ENCODE measurements at regions not wholly inside any gene's neighbourhood (a gene's known extent, or its start where the extent isn't known, plus 50 kb on each side); places are given as distances from the start of the nearest gene placed in this dataset.
"Not testable (repeated sequence)": the region's sequence is repeated elsewhere in the genome, so short reads cannot be mapped to it uniquely, and the experiment has no call there.

DNA sequence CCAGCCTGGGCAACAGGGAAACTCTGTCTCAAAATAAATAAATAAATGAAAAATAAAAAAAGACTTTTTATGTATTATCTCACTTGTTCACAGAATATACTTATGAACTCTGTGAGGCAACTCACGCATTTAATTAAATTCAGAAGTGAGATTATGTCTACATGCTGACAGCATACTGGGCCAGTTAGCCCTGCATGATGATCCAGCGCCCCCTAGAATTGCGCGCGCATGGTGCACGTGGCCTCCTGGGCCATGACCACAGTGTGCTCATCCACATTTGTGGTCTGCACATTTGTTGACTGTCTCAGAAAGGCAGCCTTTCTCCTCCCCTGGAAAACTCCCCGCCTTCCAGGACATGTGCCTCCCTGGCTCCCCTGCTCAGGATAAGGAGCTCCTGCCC lies 64.8 kb upstream of the METTL9 start:
- DNase-seq (ENCODE audit: low read depth, low spot score) = not testable (repeated sequence)

DNA sequence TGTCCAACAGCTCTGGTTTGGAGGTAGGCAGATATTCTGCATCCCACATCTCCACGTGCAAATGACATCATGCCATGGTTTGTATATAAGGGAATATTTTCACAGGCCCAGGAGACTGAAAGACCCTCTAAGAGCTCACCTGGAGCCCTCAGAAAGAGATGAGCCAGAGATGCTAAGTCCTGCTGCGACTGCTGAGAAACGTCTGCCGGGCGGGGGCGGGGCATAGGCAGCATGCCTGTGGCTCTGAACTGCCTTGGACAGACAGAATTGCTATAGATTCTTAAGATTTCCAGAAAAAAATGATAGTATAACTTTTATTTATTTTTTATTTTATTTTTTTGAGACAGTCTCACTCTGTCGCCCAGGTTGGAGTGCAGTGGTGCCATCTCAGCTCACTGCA lies 64.2 kb upstream of the METTL9 start:
- not testable (repeated sequence) for DNase-seq (ENCODE audit: low read depth, low spot score)

DNA sequence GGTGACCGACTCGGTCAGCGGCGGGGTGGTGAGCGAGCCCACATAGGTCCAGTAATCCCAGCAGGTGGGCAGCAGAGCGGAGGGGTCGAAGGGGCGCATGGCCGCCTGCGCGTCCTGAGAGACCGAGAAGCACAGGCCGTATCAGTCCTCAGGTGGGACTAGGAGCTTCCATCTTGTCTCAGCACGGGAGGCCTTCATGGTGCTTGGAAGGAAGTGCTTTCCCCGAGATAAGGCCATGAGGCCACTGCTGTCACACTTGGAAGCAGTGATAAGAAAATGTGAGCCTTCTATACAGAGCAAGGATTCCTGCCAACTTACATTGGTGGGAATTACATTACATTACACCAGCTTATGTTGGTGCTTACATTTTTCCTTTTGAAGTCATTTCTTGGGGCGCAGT lies 62.6 kb upstream of the METTL9 start:
- DNase-seq (ENCODE audit: low read depth, low spot score) = not testable (repeated sequence)

DNA sequence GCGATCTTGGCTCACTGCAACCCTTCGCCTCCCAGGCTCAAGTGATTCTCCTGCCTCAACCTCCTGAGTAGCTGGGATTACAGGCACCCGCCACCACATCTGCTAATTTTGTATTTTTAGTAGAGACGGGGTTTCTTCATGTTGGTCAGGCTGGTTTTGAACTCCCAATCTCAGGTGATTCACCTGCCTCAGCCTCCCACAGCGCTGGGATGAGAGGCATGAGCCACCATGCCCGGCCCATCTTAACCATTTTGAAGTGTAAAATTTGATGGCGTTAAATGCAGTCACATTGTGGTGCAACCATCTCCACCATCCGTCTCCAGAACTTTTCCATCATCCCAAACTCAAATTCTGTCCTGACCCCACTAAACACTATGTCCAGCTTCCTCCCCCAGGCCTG lies 61.8 kb upstream of the METTL9 start:
- not testable (repeated sequence) for DNase-seq (ENCODE audit: low read depth, low spot score)

DNA sequence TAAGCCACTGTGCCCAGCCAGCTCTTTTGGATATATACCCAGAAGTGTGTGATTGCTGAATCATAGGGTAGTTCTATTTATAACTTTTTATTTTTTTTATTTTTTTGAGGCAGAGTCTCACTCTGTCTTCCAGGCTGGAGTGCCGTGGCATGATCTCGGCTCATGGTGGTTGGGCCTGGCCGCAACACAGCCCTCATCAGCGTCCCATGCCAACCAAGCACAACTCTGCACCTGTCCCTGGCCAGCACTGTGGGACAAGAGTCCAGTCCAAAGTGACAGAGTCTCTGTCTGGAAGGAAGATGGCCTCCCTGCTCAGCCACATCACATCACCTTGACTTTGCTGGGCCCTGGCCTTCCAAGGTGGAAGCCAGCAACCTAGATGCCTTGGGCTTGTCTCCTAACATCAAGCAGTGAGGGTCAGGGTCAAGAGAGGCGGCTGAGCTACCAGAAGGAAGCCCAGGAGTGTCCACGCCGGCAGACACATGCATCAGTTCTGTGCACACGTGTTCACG lies 60.2 kb upstream of the METTL9 start:
- DNase-seq (ENCODE audit: low read depth, low spot score) = not testable (repeated sequence)

DNA sequence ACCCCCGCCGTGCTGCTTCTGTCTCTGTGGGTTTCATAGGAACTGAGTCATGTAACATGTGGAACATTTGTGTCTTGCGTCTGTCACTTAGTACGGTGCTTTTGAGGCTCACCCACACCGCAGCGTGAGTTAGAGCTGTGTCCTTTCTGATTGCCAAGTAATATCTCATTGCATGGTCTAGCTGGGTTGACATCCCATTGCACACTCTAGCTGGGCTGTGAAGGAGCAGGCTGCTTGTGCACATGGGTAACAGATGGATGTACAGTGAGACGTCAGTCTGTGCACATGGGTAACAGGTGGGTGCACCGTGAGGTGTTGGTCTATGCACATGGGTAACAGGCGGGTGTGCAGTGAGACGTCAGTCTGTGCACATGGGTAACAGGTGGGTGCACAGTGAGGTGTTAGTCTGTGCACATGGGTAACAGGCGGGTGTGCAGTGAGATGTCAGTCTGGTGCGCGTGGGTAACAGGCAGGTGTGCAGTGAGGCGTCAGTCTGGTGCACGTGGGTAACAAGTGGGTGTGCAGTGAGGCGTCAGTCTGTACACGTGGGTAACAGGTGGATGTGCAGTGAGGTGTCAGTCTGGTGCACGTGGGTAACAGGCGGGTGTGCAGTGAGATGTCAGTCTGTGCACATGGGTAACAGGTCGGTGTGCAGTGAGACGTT lies 58.5 kb upstream of the METTL9 start:
- not testable (repeated sequence) for DNase-seq (ENCODE audit: low read depth, low spot score)

DNA sequence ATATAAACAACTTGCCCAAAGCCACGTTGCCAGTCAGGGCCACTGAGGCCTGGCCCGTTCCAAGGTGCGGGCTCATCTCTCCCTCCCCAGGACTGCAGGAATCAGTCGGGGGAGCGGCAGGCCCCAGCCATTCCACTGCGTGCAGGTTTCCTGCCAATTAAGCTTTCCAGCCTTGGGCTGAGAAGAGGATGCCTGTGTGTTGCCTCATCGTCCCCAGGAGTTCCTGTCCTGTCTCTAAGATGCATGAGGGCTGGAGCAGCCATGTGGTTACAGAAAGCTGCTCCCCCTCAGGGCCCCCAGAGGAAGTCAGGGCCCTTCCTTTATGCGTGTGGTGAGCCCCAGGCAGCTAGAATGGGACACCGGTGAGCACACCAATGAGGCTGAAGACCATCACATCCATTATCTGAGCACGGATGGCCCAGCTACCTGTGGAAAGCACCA lies 57.7 kb upstream of the METTL9 start:
- not testable (repeated sequence) for DNase-seq (ENCODE audit: low read depth, low spot score)

DNA sequence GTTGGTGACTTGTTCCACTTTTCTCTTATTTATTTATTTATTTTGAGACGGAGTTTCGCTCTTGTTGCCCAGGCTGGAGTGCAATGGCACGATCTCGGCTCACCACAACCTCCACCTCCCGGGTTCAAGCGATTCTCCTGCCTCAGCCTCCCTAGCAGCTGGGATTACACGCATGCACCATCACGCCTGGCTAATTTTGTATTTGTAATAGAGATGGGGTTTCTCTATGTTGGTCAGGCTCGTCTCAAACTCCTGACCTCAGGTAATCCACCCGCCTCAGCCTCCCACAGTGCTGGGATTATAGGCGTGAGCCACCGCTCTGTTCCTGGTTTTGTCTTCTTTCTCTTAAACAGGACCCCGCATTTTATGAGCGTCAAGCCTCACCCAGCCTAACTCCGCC lies 57.3 kb upstream of the METTL9 start:
- DNase-seq (ENCODE audit: low read depth, low spot score) = not testable (repeated sequence)

DNA sequence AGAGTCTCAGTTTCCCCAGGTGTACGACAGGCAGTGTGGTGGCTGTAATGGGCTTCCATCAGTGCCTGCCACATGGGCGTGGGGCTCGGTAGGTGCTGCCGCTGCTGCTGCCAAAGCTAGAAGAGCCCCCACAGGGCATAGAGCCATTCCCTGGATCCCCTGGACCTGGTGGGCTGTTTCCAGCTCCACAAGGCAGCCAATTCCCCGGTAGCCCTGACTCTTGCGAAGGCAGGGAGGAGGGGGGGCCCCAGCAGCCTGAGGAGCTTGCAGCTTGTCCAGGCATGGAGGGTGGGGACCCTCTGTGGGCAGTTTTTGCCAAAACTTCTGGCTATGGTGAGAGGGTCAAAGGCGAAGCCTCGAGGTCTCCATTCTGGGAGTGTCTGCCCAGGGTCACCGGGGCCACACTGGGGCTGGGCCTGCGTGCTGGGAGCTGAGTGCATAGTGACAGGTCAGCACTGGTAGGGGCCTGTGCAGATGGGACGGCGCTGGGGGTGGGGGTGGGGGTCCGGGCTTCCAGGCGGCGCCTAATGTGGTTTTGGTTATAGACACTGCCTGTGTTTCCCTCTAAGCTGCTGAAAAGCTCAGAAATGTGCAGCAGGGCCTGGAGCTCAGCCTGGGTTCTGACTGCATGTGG lies 56.8 kb upstream of the METTL9 start:
- not testable (repeated sequence) for DNase-seq (ENCODE audit: low read depth, low spot score)

DNA sequence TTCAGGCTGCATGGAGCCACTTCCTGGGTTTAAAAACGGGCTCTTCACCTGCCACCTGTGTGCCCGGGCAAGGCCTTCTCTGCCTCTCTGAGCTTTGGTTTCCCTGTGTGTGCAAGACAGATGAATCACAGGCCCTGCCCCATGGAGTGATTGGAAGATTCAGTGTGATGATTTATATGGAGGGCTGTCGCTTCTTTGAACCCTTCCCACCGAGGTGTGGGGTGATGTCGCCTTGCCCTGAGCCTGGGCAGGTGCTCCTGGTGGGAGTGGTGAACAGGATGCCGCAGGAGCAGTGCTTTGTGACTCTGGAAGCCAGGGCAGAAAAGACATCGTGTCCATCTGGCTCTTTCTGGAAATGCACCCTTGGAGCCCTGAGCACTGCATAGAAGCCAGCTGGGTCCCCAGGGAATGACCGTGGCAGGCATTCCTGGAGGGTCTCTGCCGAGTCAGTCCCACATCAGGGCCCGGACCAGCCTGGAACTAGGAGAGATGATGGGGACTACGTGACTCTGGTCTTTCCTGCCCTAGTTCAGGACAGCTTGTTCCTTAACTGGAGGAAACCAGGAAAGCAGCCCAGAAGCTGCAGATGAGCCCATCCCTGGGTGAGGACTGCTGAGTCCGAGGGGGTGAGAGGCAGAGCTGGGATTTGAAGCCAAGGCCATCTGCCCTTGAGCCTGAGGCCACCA lies 56.1 kb upstream of the METTL9 start:
- not testable (repeated sequence) for DNase-seq (ENCODE audit: low read depth, low spot score)

DNA sequence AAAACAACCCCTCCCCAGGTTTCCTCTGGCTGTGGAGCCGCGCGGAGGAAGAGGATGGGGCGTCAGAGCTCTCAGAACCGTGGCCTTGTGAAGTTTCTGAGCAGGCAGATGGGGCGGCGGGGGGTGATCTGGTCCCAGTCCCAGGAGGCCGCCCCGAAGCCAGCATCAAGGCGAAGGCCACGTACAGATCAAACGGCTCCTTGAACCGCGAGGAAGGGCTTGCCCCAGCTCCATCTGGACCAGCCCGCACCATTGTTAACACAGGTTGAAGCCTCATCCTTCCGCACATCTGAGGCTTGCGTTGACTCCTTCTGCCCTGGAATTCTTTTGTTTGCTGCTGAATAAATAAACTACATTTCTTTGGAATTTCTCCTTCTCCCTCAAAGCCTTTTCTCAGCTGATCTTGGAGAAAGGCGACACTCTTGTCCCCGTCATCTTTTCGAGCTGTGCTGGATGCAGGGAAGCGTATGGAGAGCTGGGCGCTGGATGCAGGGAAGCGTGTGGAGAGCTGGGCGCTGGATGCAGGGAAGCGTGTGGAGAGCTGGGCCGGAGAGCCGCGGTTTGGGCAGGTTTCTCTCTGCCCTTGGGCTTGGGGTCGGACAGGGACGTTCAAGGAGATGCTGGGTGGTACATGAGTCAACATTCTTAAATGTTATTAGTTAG lies 53.6 kb upstream of the METTL9 start:
- not testable (repeated sequence) for DNase-seq (ENCODE audit: low read depth, low spot score)

DNA sequence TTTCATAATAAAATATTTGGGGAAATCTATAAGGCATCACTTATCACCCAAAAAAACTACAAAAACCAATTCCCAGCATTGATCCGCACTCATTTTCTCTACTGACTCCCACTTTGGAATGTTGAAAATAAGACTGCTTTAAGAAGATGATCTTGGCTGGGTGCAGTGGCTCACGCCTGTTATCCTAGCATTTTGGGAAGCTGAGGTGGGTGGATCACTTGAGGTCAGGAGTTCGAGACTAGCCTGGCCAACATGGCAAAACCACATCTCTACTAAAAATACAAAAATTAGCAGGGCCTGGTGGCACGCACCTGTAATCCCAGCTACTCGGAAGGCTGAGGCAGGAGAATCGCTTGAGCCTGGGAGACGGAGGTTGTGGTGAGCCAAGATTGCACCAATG lies 50.0 kb upstream of the METTL9 start:
- not testable (repeated sequence) for DNase-seq (ENCODE audit: low read depth, low spot score)

Measured in astrocyte of the hippocampus (primary cell).